Stimulated activated CD4-positive, alpha-beta T cell treated with anti-CD3 and anti-CD28 coated beads, Interleukin-4, amount 100 ng/mL, for 24 hours (primary cell): ENCODE measurements at regions not wholly inside any gene's neighbourhood (a gene's known extent, or its start where the extent isn't known, plus 50 kb on each side); places are given as distances from the start of the nearest gene placed in this dataset.
"Not testable (repeated sequence)": the region's sequence is repeated elsewhere in the genome, so short reads cannot be mapped to it uniquely, and the experiment has no call there.

Experiments
- DNase-seq: peaks from one replicate; pipeline ENCODE4 v3.0.0-alpha.2; 2020

GRCh38 chr10:123221418-123221817 is 67.2 kb downstream of the BUB3 start:
- DNase-seq: no peak

GRCh38 chr10:123222832-123223231 is 68.6 kb downstream of the BUB3 start:
- DNase-seq: no peak

- no peak for DNase-seq
Measured at GRCh38 chr10:123227706-123228105, 73.5 kb downstream of the BUB3 start.

GRCh38 chr10:123229927-123230630 is 75.9 kb downstream of the BUB3 start:
- no peak for DNase-seq

- DNase-seq: not testable (repeated sequence)
Measured at GRCh38 chr10:123232879-123233278, 78.7 kb downstream of the BUB3 start.

- not testable (repeated sequence) for DNase-seq
Measured at GRCh38 chr10:123235014-123235413, 80.8 kb downstream of the BUB3 start.

- no peak for DNase-seq
Measured at GRCh38 chr10:123236126-123236525, 81.9 kb downstream of the BUB3 start.

- DNase-seq: no peak
Measured at GRCh38 chr10:123240250-123240649, 86.0 kb downstream of the BUB3 start.

- DNase-seq: no peak
Measured at GRCh38 chr10:123240776-123241175, 86.6 kb downstream of the BUB3 start.

- peak; percentile 36 for DNase-seq
Measured at GRCh38 chr10:123241391-123242141, 87.4 kb downstream of the BUB3 start.

GRCh38 chr10:123244747-123245146 is 90.5 kb downstream of the BUB3 start:
- no peak for DNase-seq

GRCh38 chr10:123245264-123245663 is 91.1 kb downstream of the BUB3 start:
- no peak for DNase-seq

- no peak for DNase-seq
Measured at GRCh38 chr10:123249894-123250293, 95.7 kb downstream of the BUB3 start.

- DNase-seq: no peak
Measured at GRCh38 chr10:123250640-123251039, 96.4 kb downstream of the BUB3 start.

GRCh38 chr10:123252779-123253178 is 98.6 kb downstream of the BUB3 start:
- no peak for DNase-seq

- not testable (repeated sequence) for DNase-seq
Measured at GRCh38 chr10:123254343-123254742, 100.1 kb downstream of the BUB3 start.

- DNase-seq: no peak
Measured at GRCh38 chr10:123257904-123258456, 103.8 kb downstream of the BUB3 start.

GRCh38 chr10:123259081-123259480 is 104.9 kb downstream of the BUB3 start:
- DNase-seq: no peak

- DNase-seq: no peak
Measured at GRCh38 chr10:123259791-123260190, 105.6 kb downstream of the BUB3 start.

GRCh38 chr10:123262456-123262855 is 108.3 kb downstream of the BUB3 start:
- DNase-seq: no peak

GRCh38 chr10:123266971-123267370 is 112.8 kb downstream of the BUB3 start:
- no peak for DNase-seq

GRCh38 chr10:123269017-123269552 is 114.9 kb downstream of the BUB3 start:
- no peak for DNase-seq

GRCh38 chr10:123269675-123270074 is 115.5 kb downstream of the BUB3 start:
- DNase-seq: no peak

- DNase-seq: no peak
Measured at GRCh38 chr10:123270221-123270620, 116.0 kb downstream of the BUB3 start.
